Parathyroid adenoma (tissue), 2 donors: ENCODE measurements at regions not wholly inside any gene's neighbourhood (a gene's known extent, or its start where the extent isn't known, plus 50 kb on each side); places are given as distances from the start of the nearest gene placed in this dataset.

ENCODE experiments used
- H2AFZ ChIP-seq: fragments of 300-600 bp; sonication (generic); one replicate; pipeline ENCODE4 v1.7.0; 2017; ENCODE audit warnings: antibody characterized with exemption, mild to moderate bottlenecking
- H3K27ac ChIP-seq: fragments of 300-600 bp; sonication (generic); one replicate; pipeline ENCODE4 v1.7.0; 2017
- H3K27me3 ChIP-seq: fragments of 300-600 bp; sonication (generic); one replicate; pipeline ENCODE4 v1.7.0; 2017; ENCODE audit warnings: low read length; ENCODE audit not compliant: control insufficient read depth, insufficient read depth
- H3K36me3 ChIP-seq: fragments of 300-600 bp; sonication (generic); one replicate; pipeline ENCODE4 v1.7.0; 2017; ENCODE audit warnings: low read length; ENCODE audit not compliant: control insufficient read depth, insufficient read depth
- H3K4me1 ChIP-seq: fragments of 300-600 bp; sonication (generic); one replicate; pipeline ENCODE4 v1.7.0; 2017; ENCODE audit warnings: control low read depth
- H3K4me2 ChIP-seq: fragments of 300-600 bp; sonication (generic); one replicate; pipeline ENCODE4 v1.7.0; 2017; ENCODE audit warnings: low read length
- H3K4me3 ChIP-seq: fragments of 300-600 bp; sonication (generic); one replicate; pipeline ENCODE4 v1.7.0; 2017; ENCODE audit warnings: low read depth, low read length
- H3K79me2 ChIP-seq: fragments of 300-600 bp; sonication (generic); one replicate; pipeline ENCODE4 v1.7.0; 2017; ENCODE audit warnings: control low read depth
- H3K9ac ChIP-seq: fragments of 300-600 bp; sonication (generic); one replicate; pipeline ENCODE4 v1.7.0; 2017; ENCODE audit warnings: mild to moderate bottlenecking
- H3K9me3 ChIP-seq: fragments of 300-600 bp; sonication (generic); one replicate; pipeline ENCODE4 v1.7.0; 2017; ENCODE audit warnings: low read length; ENCODE audit not compliant: control insufficient read depth
- TF ChIP-seq, protein P1 (sequence below): fragments of 300-600 bp; sonication (generic); IDR thresholded peaks from one replicate; pipeline ENCODE4 v1.7.0; 2017; ENCODE audit warnings: antibody characterized with exemption, mild to moderate bottlenecking
- donor health status: primary hyperparathyroidism.

DNA sequence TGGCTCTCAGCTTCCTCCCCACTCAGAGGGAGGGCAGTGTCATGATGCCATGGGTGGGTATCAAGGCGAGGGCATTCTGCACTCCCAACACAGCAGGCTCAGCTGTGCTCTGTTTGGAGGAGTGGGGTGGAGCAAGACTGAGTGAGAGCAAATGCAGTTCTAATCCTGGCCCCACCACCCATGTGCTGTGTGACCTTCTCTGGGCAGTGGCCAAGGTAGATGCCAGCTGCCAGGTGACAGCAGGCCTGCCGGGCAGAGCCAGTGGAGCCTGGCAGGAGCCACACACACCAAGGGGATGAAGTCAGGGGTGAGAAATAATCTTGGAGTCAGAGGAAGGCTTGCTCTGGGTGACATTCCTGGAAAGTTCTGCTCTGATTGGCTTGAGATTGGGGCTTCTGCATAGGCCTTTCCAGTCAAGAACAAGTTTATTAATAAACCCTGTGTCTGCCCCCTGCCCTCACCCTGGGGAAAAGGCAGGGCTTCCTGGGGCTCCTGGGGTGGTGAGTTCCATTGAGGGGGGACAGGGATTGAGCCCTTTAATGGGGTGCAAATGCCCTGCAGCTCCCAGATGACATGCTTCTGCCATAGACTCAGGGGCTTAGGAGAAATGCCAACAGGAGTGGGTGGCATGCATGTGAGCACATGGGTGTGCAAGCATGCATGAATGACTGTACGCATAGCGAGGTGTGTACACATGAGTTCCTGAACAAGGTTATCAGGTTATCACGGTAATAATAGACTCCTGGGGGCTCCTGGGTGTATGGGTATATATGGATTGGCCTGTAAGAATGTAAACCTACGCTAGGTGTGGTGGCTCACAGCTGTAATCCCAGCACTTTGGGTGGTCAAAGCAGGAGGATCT, 134.2 kb downstream of the MRPL14 start:
- TF ChIP-seq, protein P1, sequence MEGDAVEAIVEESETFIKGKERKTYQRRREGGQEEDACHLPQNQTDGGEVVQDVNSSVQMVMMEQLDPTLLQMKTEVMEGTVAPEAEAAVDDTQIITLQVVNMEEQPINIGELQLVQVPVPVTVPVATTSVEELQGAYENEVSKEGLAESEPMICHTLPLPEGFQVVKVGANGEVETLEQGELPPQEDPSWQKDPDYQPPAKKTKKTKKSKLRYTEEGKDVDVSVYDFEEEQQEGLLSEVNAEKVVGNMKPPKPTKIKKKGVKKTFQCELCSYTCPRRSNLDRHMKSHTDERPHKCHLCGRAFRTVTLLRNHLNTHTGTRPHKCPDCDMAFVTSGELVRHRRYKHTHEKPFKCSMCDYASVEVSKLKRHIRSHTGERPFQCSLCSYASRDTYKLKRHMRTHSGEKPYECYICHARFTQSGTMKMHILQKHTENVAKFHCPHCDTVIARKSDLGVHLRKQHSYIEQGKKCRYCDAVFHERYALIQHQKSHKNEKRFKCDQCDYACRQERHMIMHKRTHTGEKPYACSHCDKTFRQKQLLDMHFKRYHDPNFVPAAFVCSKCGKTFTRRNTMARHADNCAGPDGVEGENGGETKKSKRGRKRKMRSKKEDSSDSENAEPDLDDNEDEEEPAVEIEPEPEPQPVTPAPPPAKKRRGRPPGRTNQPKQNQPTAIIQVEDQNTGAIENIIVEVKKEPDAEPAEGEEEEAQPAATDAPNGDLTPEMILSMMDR: no peak
- no peaks in the 10 kb centered on the region for H3K27me3 ChIP-seq
- H3K4me2 ChIP-seq: no peak overlapping the region
- no peaks in the 10 kb centered on the region for H3K9me3 ChIP-seq
- H3K27ac ChIP-seq: no peak overlapping the region
- peaks cover 13% of the 10 kb centered on the region for H3K4me1 ChIP-seq
- H3K79me2 ChIP-seq: no peaks in the 10 kb centered on the region
- no peak overlapping the region for H3K9ac ChIP-seq
- no peaks in the 10 kb centered on the region for H3K36me3 ChIP-seq
- H2AFZ ChIP-seq: no peak overlapping the region
- no peak overlapping the region for H3K4me3 ChIP-seq

DNA sequence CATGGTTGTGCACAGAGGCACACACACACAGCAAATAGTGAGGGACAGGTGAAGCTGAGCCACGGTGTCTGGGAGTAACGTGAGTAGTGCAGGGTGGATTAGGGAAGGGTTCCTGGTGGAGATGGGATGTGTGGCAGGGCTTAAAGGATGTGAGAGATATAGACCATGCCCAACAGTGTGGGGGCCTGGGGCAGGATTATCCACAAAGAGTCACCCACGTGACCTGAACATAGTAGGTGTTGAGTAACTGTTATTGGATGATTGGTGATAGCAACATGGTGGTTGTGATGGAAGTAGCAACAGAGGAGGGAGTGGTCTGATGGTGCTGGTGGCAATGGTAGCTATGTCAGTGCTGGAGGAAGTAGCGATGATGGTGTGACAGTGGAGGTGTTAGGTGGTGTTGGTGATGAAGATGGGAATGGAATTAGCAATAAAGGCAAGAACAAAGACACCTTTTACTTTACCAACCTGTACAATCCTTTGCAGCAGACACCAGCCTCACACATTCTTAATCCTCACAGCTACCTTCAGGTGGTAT, 135.1 kb downstream of the MRPL14 start:
- no peak overlapping the region for H3K27ac ChIP-seq
- H3K4me2 ChIP-seq: no peak overlapping the region
- no peaks in the 10 kb centered on the region for H3K79me2 ChIP-seq
- H2AFZ ChIP-seq: no peak overlapping the region
- H3K9ac ChIP-seq: no peak overlapping the region
- no peaks in the 10 kb centered on the region for H3K36me3 ChIP-seq
- TF ChIP-seq, protein P1: no peak
- no peaks in the 10 kb centered on the region for H3K9me3 ChIP-seq
- peaks cover 13% of the 10 kb centered on the region for H3K4me1 ChIP-seq
- H3K27me3 ChIP-seq: no peaks in the 10 kb centered on the region
- H3K4me3 ChIP-seq: no peak overlapping the region

DNA sequence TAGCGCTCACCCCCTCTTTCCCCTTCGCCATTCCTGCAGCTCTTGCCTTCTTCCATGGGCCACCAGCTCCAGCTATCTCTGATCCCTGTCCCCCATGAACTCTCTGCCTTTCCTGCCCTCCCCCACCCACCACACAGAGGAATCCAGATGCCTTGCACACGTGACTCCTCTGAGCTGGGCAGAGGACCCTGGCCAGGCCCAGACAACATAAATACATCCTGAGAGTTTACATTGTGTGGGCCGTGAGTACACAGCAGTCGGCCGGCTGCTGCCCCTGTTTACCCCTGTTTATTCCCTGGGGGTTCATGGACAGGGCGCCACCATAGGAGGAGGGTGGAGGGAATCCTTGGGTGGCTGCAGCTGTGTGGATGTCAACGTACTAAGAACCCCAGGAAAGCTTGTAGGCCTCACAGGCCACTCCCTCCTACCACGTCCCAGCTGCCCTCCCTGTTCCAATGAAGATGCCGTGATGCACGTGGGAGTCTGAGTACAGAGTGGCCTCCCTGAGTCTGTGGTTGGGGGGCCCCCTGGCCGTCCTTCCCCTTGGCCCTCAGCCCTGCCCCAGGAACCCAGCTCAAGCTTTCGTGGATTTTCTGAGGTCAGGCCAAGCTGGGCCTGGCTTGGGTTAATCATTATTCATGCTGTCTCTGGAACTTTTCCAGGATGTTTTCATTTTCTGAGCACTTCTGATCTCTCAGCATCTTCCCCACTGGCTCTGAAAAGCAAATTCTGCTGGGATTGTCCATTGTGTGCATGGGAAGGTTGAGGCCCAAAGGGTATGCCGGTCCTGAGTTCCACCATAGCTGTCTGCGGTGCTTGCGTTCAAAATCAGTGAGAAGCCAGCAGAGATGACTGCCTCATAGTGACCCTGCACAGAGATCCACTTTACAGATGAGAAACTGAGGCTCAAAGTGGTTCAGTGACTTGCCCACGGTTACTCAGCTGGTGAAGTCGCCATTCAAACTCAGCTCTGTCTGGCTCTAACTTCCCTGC, 136.3 kb downstream of the MRPL14 start:
- H3K4me2 ChIP-seq: no peak overlapping the region
- H3K27ac ChIP-seq: no peak overlapping the region
- H3K4me3 ChIP-seq: no peak overlapping the region
- H3K9me3 ChIP-seq: no peaks in the 10 kb centered on the region
- TF ChIP-seq, protein P1: no peak
- no peaks in the 10 kb centered on the region for H3K36me3 ChIP-seq
- H3K4me1 ChIP-seq: peaks cover 13% of the 10 kb centered on the region
- no peaks in the 10 kb centered on the region for H3K79me2 ChIP-seq
- H3K27me3 ChIP-seq: no peaks in the 10 kb centered on the region
- H3K9ac ChIP-seq: no peak overlapping the region
- H2AFZ ChIP-seq: no peak overlapping the region

DNA sequence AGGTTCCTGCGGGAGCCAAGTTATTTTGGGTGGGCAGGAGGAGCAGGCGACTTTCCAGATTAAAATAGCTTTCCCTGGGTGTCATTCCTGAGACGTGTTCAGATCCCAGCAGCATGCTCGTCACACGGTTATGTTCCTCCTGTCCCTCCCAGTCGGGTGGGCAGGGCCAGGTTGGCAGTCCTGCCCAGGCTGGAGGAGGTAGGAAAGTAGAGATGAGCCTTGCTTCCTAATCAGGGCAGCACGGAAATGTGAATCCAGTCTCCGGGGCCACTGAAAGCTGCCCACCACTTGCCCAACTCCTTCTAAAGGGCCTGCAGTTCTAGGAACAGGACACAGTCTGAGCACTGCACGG, 137.0 kb downstream of the MRPL14 start:
- Histone ChIP-seq H3K27ac (no peak overlapping the region), H3K4me1 (peaks cover 13% of the 10 kb centered on the region), H3K9ac (no peak overlapping the region), H3K9me3 (no peaks in the 10 kb centered on the region), H3K36me3 (no peaks in the 10 kb centered on the region), H3K4me3 (no peak overlapping the region), H3K27me3 (no peaks in the 10 kb centered on the region), H3K4me2 (no peak overlapping the region), H3K79me2 (no peaks in the 10 kb centered on the region), H2AFZ (no peak overlapping the region)
- TF ChIP-seq, protein P1: no peak
